ENCODE measurements at regions not wholly inside any gene's neighbourhood (a gene's known extent, or its start where the extent isn't known, plus 50 kb on each side); places are given as distances from the start of the nearest gene placed in this dataset.

DNA sequence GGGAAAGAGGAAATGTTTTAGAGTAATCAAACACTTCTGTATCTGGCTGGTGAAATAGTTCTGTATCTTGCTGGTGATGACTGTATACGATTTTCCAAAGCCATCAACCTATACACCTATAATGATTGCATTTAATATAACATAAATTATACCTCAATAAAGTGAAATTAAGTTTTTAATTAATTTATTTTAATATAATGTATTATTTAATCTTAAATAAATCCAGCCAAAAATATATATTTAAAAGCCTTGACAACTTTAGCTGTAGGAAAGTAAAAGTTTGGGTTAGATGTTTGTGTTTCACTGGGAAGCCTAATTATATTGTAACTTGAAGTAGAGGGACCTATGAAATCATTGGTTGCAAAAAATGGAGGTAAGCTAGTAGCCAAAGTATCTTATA is 654.8 kb upstream of the MIS18BP1 start:
- CTCF ChIA-PET = interaction anchor here (0.6 kb wide), 1 partner anchor 297 kb away, joined by 3 read pairs; no protein-coding TSS in a partner anchor
- DNase-seq (ENCODE audit: extremely low spot score) = no peak
- POLR2A ChIA-PET = no interaction called here
- TF ChIP-seq SUZ12 (IDR thresholded peaks at IDR 0.05) (no peak), FOXM1 (IDR thresholded peaks at IDR 0.05; ENCODE audit: borderline replicate concordance) (no peak), PKNOX1 (IDR thresholded peaks at IDR 0.05) (no peak), BHLHE40 (IDR thresholded peaks at IDR 0.05; ENCODE audit: borderline replicate concordance) (no peak), FOXA1 (IDR thresholded peaks at IDR 0.05) (no peak), FOXK2 (IDR thresholded peaks at IDR 0.05) (no peak), CTBP1 (IDR thresholded peaks at IDR 0.05; ENCODE audit: borderline replicate concordance) (no peak), NFRKB (IDR thresholded peaks at IDR 0.05) (no peak), ELF4 (IDR thresholded peaks at IDR 0.05) (no peak), ZNF384 (IDR thresholded peaks at IDR 0.05) (no peak), TARDBP (IDR thresholded peaks at IDR 0.05) (no peak), ARNT (IDR thresholded peaks at IDR 0.05) (no peak), LEF1 (IDR thresholded peaks at IDR 0.05; ENCODE audit: borderline replicate concordance) (no peak), SP1 (IDR thresholded peaks at IDR 0.05) (no peak), HDGF (IDR thresholded peaks at IDR 0.05; ENCODE audit: borderline replicate concordance) (no peak), L3MBTL2 (conservative IDR thresholded peaks at IDR 0.05) (no peak)

DNA sequence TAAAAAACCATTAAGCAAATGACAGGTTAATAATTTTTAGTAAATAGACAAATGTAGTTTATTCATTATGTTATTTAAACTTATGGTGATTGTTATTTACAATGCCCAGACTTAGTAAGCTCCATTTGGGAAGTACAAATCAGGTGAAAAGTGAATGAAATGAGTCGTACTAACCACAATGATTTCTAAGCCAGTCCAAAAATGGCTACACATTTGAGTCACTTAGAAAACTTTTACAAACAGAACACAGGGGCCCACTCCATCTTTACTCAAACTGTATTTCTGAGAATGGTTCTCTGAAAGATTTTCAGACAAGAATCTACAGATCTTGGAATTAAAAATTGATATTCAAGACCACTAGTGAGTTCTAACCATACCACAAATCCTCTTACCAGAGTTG is 653.3 kb upstream of the MIS18BP1 start:
- no peak for DNase-seq (ENCODE audit: extremely low spot score)
- TF ChIP-seq BHLHE40 (IDR thresholded peaks at IDR 0.05; ENCODE audit: borderline replicate concordance) (no peak), FOXA1 (IDR thresholded peaks at IDR 0.05) (no peak), FOXM1 (IDR thresholded peaks at IDR 0.05; ENCODE audit: borderline replicate concordance) (no peak), ARNT (IDR thresholded peaks at IDR 0.05) (no peak), FOXK2 (IDR thresholded peaks at IDR 0.05) (no peak), LEF1 (IDR thresholded peaks at IDR 0.05; ENCODE audit: borderline replicate concordance) (no peak), SUZ12 (IDR thresholded peaks at IDR 0.05) (no peak), CTBP1 (IDR thresholded peaks at IDR 0.05; ENCODE audit: borderline replicate concordance) (no peak)
- CTCF ChIA-PET = no interaction called here
- POLR2A ChIA-PET = no interaction called here

DNA sequence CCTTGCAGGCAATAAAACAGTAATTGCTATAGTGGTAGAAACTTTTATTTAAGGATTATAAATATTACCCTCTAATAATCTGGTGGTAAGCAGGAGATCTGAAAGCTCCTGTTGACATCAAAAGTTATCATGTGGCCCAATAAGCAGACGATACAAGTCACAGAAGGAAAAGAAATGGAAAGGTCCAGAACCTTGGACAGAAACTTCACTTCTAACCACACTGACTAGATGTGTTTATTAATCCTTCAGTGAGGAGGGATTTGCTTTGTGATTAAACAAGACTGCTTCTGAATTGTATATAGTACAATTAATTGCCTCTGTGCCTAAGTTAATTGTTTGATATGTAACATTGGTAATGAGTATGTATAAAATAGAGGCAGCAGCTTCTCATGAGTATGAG is 652.7 kb upstream of the MIS18BP1 start:
- POLR2A ChIA-PET = no interaction called here
- CTCF ChIA-PET = no interaction called here
- TF ChIP-seq FOXK2 (IDR thresholded peaks at IDR 0.05) = no peak
- no peak for TF ChIP-seq FOXA1 (IDR thresholded peaks at IDR 0.05)
- TF ChIP-seq ARNT (IDR thresholded peaks at IDR 0.05) = no peak
- no peak for TF ChIP-seq BHLHE40 (IDR thresholded peaks at IDR 0.05; ENCODE audit: borderline replicate concordance)
- no peak for TF ChIP-seq LEF1 (IDR thresholded peaks at IDR 0.05; ENCODE audit: borderline replicate concordance)
- TF ChIP-seq PKNOX1 (IDR thresholded peaks at IDR 0.05) = no peak
- TF ChIP-seq TARDBP (IDR thresholded peaks at IDR 0.05) = no peak
- no peak for TF ChIP-seq CTBP1 (IDR thresholded peaks at IDR 0.05; ENCODE audit: borderline replicate concordance)
- TF ChIP-seq SUZ12 (IDR thresholded peaks at IDR 0.05) = no peak
- no peak for TF ChIP-seq L3MBTL2 (conservative IDR thresholded peaks at IDR 0.05)
- no peak for TF ChIP-seq NFRKB (IDR thresholded peaks at IDR 0.05)
- TF ChIP-seq SP1 (IDR thresholded peaks at IDR 0.05) = no peak
- no peak for TF ChIP-seq ELF4 (IDR thresholded peaks at IDR 0.05)
- no peak for TF ChIP-seq ZNF384 (IDR thresholded peaks at IDR 0.05)
- no peak for TF ChIP-seq FOXM1 (IDR thresholded peaks at IDR 0.05; ENCODE audit: borderline replicate concordance)

DNA sequence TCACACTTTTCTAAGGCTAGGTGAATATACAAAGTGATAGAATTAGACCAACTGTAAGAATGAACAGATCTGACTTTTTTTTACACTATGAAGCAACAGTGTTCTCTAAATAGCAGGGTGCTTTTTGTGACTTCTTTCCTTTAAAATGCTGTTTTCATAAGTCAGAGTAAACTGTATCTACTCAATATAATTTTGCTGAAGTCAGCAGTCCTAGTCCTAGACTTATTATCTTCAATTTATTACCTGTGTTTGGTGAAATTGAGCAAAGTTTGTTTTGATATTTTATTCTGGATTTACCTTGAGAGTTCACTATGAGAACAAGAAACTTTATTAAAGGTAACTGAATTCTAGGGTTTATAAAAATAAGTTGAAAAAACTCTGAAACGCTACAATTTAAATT is 651.3 kb upstream of the MIS18BP1 start:
- DNase-seq (ENCODE audit: extremely low spot score) = no peak
- ChIA-PET POLR2A (no interaction called here), CTCF (no interaction called here)
- TF ChIP-seq L3MBTL2 (conservative IDR thresholded peaks at IDR 0.05) (no peak), ELF4 (IDR thresholded peaks at IDR 0.05) (no peak), CTBP1 (IDR thresholded peaks at IDR 0.05; ENCODE audit: borderline replicate concordance) (no peak), SUZ12 (IDR thresholded peaks at IDR 0.05) (no peak), LEF1 (IDR thresholded peaks at IDR 0.05; ENCODE audit: borderline replicate concordance) (no peak), NFRKB (IDR thresholded peaks at IDR 0.05) (no peak), TARDBP (IDR thresholded peaks at IDR 0.05) (no peak), ZNF384 (IDR thresholded peaks at IDR 0.05) (no peak), ARNT (IDR thresholded peaks at IDR 0.05) (no peak), PKNOX1 (IDR thresholded peaks at IDR 0.05) (no peak), FOXK2 (IDR thresholded peaks at IDR 0.05) (no peak)

More for the DNA sequence above, 652.7 kb upstream of the MIS18BP1 start:
- DNase-seq (ENCODE audit: extremely low spot score) = no peak

GRCh38 chr14:45902241-45902640 is 649.2 kb upstream of the MIS18BP1 start:
- TF ChIP-seq CTBP1 (IDR thresholded peaks at IDR 0.05; ENCODE audit: borderline replicate concordance) (no peak), ARNT (IDR thresholded peaks at IDR 0.05) (no peak), NFRKB (IDR thresholded peaks at IDR 0.05) (no peak), ZNF384 (IDR thresholded peaks at IDR 0.05) (no peak), PKNOX1 (IDR thresholded peaks at IDR 0.05) (no peak), FOXK2 (IDR thresholded peaks at IDR 0.05) (no peak), SUZ12 (IDR thresholded peaks at IDR 0.05) (no peak), L3MBTL2 (conservative IDR thresholded peaks at IDR 0.05) (no peak), LEF1 (IDR thresholded peaks at IDR 0.05; ENCODE audit: borderline replicate concordance) (no peak), FOXA1 (IDR thresholded peaks at IDR 0.05) (no peak), ELF4 (IDR thresholded peaks at IDR 0.05) (no peak), TARDBP (IDR thresholded peaks at IDR 0.05) (no peak), BHLHE40 (IDR thresholded peaks at IDR 0.05; ENCODE audit: borderline replicate concordance) (no peak), SP1 (IDR thresholded peaks at IDR 0.05) (no peak)
- CTCF ChIA-PET = no interaction called here
- DNase-seq (ENCODE audit: extremely low spot score) = no peak
- POLR2A ChIA-PET = no interaction called here

- DNase-seq (ENCODE audit: extremely low spot score) = no peak
- ChIA-PET CTCF (no interaction called here), POLR2A (no interaction called here)
- TF ChIP-seq HDGF (IDR thresholded peaks at IDR 0.05; ENCODE audit: borderline replicate concordance) = no peak
- TF ChIP-seq L3MBTL2 (conservative IDR thresholded peaks at IDR 0.05) = no peak
- TF ChIP-seq LEF1 (IDR thresholded peaks at IDR 0.05; ENCODE audit: borderline replicate concordance) = no peak
- no peak for TF ChIP-seq PKNOX1 (IDR thresholded peaks at IDR 0.05)
- TF ChIP-seq FOXM1 (IDR thresholded peaks at IDR 0.05; ENCODE audit: borderline replicate concordance) = no peak
- no peak for TF ChIP-seq SP1 (IDR thresholded peaks at IDR 0.05)
- TF ChIP-seq NFRKB (IDR thresholded peaks at IDR 0.05) = no peak
- TF ChIP-seq ZNF384 (IDR thresholded peaks at IDR 0.05) = no peak
- TF ChIP-seq BHLHE40 (IDR thresholded peaks at IDR 0.05; ENCODE audit: borderline replicate concordance) = no peak
- no peak for TF ChIP-seq TARDBP (IDR thresholded peaks at IDR 0.05)
- TF ChIP-seq ELF4 (IDR thresholded peaks at IDR 0.05) = no peak
- TF ChIP-seq ARNT (IDR thresholded peaks at IDR 0.05) = no peak
- TF ChIP-seq SUZ12 (IDR thresholded peaks at IDR 0.05) = no peak
- no peak for TF ChIP-seq FOXA1 (IDR thresholded peaks at IDR 0.05)
- TF ChIP-seq CTBP1 (IDR thresholded peaks at IDR 0.05; ENCODE audit: borderline replicate concordance) = no peak
- TF ChIP-seq FOXK2 (IDR thresholded peaks at IDR 0.05) = no peak
Measured at GRCh38 chr14:45897439-45897838, 644.4 kb upstream of the MIS18BP1 start.

All from HEK293T (cell line).